Hematopoietic multipotent progenitor cell treated with erythropoietin and hydrocortisone succinate and interleukin-3 and kit ligand, for 15 days (in vitro differentiated cells): ENCODE measurements at regions not wholly inside any gene's neighbourhood (a gene's known extent, or its start where the extent isn't known, plus 50 kb on each side); places are given as distances from the start of the nearest gene placed in this dataset.

Source experiments
- DNase-seq: peaks from one replicate; pipeline ENCODE4 v3.0.0-alpha.2; 2015; ENCODE audit warnings: low spot score

DNA sequence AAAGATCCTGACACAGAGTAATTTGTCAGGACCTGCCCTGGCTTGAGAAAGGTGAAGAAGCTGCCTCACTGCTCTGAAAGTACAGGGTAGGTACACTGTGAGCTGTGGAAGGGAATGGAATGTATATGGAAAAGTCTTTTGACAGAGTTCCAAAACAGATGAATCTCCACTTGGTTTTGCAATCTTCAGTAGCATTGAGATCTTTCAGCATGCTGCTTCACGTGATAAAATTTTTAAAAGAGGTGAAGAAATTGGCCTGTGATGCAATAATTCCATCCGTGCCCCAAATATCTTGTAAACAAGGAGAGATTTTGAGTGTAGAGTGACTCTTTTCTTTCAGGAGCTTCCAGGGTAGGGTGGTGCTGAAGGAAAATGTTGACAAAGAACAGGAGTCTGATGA lies 123.1 kb downstream of the OSR1 start:
- DNase-seq = no peak

DNA sequence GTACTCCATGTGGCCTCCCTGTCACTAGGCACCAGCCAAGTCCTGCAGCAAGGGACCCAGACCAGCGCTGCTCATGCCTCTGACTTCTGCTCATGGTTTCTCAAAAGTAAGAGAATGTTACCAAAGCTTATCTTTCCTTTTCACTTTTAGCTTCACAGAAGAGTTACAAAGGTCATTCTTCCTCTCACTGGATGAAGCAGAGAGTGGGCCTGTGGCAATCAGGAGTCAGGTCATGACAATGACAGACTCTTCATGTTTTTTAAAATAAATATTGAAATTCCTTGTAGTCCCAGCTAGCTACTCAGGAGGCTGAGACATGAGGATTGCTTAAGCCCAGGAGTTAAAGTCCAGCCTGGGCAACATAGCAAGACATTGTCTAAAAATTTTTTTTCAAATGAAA lies 126.1 kb downstream of the OSR1 start:
- DNase-seq = no peak

DNA sequence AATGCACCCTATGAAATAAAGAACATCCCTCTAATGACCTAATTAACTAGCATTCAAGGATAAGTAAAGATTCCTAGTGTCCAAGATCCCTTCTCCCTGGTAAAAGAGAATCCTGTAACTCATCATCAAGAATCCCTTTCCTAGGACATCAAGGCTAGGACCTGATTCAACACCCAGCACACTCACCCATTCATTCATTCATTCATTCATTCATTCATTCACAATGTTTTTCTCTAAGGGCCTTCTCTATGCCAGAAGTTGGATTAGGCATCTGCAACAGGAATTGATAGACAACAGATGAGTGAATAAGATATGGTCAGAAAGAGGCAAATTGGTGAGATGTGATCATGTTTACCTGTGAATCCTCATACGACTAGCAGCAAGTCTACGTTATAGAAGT lies 126.8 kb downstream of the OSR1 start:
- no peak for DNase-seq

DNA sequence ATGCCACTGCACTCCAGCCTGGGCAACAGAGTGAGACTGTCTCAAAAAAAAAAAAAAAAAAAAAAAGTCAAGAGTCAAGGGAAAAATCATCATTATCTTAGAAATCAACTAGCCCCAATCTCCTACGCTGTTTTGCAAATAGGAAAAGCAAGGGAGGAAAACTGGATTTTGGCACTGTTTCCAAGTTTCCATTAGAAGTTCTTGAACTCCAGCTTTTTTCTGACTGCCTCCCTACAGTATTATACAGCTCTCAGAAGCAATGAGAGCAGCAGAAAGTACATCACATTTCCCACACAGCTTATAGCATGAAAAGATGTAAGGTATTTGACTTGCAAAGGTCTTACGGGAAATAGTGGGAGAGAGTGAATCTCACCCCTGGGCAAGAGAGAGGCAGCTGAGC lies 127.8 kb downstream of the OSR1 start:
- DNase-seq = no peak

DNA sequence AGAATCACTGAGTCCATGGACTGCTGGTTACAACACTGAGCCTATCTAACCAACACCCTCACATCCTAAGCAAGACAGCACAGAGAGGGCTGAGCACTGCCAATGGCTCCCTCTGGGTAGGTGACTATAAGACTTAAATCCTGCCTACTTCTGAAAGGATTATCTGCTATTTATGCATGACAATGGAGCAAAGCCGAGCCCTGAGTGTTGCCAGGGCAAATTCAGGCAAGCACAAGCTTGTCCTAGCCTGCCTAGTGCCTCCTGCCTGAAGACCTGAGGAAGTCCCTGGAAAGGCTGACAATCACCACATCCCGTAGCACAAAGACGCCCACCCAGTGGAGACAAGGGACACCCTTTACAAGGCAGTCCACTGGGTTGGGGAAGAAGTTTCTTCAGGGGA lies 129.7 kb downstream of the OSR1 start:
- DNase-seq = no peak

DNA sequence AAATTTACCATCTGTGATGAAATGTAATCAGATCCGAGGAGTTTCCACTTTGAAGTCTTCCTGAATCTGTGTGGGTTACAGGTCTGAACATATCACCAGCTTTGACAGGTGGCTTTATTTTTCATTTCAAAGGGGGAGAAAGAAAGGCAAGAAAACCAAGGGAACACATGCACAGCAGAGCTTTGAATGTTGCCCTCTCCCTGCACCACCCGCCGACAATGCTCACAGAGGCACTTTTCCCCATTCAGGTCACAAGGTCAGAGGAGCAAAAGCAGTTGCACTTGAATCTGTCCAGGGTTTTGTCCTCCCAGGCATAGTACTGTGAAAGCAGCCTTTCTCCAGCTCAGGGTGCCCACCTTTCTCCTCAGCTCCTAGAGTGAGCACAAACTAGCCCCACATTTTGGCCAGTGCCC lies 130.2 kb downstream of the OSR1 start:
- DNase-seq = no peak

DNA sequence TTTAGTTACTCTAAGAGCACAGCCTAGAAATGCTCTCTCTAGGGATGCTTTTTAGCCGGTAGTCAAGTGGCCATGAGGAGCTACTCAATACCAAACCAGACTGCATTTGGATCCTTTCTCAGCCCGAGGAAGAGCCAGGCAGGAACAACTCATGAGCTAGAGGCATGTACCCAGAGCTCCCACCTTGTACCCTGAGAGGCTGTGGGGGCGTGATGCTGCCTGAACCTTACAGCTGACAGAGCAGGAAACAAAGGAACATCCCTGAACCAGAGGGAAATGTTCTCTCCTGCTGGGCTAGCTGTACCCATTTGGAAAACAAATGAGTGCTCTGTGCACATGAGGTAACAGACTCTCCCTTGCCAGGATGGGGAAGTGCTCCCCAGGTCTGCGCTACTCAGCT lies 131.6 kb downstream of the OSR1 start:
- DNase-seq = no peak

DNA sequence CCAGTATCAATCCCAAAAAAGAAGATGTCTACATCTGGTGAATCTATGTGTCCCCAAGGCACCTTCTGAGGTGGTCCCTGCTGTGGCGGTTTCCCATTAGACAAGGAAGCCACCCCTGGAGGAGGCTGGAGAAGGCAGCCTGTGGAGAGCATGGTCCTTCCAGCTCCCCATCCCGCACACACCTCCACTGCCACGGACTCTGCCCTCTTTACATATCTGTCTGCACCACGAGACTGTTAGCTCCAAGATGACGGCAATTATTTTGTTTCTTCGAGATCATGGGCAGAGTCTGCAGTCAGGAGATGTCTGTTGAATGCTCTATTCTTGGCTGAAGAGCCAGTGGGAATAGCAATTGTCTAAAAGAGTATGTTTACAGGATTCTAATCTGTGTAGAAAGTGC lies 132.0 kb downstream of the OSR1 start:
- no peak for DNase-seq

DNA sequence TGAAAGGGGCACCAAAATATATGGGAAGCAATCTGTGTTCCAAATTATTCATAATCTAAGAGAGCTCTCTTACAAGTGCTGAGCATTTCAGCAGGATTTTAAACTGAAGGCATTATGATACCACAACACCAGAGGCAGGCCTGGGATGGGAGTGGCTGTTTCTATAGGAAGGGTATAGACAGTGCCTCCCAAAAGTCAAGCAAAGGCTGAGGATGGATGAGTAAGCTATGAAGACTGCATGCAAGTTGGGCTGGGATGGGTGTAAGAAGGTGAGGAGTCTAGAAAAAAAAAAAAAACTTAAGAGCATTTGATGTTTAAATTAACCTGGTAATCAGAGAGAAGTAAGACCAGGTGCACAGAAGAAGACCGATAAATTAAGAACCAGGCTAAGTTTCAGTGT lies 132.5 kb downstream of the OSR1 start:
- no peak for DNase-seq

DNA sequence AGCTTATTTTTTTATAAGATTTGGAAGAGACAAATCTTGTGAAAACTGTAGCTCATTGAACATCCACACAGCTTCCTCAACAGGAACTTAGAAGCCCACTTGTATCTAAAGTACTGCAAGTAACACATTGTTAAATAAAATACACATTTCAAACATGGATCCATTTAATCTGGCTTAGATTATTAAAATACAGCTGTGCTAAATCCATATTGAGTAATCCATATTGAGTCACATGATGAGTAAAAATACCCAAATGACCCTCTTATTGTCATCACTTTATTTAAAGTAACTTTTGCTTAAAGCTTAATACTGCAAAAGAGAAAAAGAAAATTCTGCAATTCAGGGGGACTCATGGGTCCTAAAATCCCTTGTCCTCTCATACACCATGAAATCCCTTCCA lies 133.3 kb downstream of the OSR1 start:
- DNase-seq = no peak

DNA sequence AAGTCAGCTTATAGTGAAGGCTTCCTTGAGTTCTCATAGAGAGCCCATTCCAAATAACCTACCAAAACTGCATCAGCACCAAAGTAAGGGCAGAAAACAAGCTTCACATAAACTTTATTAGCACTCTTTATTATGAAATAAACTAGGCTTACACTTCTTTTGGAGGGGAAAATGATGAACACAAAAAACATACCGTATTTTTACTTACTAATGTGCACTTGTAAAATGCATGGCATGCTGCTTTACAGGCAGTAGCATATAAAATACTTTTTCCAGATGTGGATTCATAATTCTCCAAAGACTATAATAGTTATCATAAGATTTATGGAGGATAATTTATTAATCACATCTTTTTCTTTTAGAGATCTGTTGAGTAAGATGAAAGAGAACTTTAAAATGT lies 133.9 kb downstream of the OSR1 start:
- DNase-seq = no peak

DNA sequence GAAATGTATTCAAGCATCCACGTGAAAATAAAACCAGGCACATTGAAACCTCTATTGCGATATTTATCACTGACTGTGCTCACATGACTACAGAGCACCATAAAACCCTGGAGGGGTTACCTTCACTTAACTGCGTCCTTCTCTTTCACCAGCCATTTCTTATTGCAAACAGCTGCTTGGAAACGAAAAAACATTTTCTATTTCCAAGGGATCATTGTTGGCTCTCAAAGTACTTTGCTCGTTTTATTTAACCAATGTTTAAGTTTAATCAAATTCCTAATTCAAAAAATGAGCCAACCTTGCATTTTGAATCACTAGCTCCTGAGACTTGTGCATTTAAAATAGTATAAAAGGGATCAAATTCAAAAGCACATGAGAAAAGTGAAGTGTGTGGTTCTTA lies 134.4 kb downstream of the OSR1 start:
- DNase-seq = no peak

DNA sequence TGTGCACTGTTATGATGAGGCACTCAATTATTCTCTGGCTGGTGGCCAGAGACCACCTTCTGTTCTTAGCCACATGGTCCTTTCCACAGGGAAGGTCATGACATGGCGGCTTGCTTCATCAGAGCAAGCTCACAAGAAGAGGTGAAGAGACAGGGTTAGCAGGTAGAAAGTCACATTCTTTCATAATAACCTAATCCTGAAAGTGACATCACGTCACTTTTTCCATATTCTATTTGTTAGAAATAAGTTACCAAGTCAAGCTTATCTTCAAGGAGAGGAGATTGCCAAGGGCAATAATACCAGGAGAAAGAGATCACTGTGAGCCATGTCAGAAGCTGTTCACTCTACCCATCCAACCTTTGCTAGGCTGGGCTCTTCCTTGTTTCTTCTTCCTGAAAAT lies 139.4 kb downstream of the OSR1 start:
- no peak for DNase-seq

DNA sequence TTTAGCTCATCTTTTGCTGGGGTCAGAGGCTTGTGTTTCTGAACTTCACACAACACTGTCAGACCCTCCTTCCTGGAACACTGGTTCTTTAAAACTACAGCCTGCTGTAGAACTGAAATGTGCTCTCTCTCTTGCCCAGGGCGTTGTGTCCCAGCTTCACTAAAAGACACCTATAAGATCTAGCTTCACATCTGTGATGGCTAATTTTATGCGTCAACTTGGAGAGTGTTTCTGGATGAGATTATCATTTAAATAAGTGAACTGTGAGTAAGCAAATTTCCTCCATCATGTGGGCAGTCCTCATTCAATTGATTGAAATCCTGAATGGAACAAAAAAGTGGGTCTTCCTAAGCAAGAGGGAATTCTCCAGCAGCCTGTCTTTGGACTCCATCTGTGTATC lies 140.3 kb downstream of the OSR1 start:
- no peak for DNase-seq

DNA sequence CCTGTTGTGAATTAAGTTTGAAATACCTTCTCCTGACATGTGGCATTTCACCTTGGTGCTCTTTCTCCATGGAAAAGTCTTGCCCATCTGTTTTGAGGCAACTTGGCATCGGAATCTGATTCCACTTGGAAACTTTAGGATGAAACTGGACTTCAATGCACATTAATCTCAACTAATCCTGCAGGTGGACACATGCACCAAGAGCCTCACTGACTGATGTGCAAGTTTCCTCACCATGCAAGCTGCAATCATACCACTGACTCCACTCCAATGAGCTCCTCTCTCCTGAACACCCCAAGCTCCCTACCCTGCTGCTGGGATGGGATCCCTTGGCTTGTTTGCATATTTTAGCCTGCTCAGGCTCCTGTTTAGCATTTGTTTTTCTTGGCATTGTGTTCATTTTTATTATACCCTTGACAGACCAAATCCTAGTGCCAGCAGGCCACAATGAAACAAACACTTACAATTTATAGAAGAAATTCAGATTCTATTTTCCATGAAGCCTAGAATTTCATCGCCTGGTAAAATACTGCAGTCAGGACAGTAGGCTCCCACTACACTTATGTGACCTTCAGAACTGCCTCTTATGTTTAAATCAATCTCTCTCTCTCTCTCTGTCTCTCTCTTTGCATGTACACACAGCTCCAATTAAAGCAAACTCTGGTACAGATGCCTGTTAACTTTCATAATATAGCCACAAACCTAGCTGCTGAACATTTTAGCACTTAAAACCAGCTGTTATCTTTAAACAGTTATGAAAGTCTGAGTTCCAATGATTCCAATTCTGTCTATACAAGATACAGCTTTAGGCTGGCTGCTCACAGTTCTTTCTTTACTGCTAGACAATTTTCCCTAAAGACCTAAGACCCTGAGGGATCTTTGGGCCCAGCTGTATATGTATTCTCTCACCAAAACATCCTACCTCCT lies 141.5 kb downstream of the OSR1 start:
- DNase-seq = no peak

DNA sequence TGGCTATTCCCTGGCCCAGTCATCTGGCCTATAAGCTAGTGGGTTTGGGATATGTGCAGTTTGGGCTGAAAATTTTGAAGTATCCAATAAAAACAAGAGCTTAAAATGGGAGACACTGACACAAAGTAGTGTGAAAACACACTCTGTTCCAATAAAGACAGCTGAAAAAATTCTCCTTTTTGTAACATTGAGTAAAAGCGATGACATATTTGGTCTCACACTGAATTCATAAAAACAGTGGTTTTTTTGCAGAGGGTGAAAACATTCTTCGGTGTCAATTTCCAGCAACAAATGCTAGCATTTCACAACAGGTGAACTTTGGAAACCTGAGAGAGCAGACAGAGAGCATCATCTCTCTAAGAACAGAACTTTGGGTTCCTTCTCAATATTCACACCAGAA lies 142.2 kb downstream of the OSR1 start:
- no peak for DNase-seq

DNA sequence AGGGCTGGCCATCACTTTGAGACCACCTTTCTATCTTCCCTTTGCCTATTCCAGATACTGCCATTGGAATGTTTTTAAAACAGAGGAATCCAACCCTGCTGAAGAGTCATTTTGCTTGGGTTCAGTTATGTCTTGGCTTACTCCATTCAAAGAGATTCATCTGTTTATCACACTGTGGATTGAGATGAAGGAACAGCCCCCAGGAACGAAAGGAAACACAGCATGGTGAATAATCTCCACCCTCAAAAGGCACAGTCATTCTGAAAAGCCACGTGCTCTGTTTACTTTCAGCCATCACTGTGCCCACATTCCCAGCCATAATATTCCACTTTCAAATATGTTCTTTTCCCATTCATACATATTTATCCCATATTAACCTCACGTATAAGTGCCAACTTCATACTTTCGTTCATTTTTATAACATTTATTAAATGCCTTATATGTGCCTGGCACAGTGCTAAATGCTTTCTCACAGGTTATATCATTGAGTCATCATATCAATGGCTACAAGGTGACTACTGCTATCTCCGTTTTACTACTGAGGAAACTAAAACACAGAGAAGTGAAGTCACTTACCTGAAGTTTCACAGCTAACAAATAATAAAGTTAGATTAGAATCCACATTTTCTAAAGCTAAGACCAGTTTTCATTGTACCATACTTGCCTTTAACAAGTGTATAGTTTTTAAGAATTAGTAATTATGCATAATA lies 143.6 kb downstream of the OSR1 start:
- no peak for DNase-seq

DNA sequence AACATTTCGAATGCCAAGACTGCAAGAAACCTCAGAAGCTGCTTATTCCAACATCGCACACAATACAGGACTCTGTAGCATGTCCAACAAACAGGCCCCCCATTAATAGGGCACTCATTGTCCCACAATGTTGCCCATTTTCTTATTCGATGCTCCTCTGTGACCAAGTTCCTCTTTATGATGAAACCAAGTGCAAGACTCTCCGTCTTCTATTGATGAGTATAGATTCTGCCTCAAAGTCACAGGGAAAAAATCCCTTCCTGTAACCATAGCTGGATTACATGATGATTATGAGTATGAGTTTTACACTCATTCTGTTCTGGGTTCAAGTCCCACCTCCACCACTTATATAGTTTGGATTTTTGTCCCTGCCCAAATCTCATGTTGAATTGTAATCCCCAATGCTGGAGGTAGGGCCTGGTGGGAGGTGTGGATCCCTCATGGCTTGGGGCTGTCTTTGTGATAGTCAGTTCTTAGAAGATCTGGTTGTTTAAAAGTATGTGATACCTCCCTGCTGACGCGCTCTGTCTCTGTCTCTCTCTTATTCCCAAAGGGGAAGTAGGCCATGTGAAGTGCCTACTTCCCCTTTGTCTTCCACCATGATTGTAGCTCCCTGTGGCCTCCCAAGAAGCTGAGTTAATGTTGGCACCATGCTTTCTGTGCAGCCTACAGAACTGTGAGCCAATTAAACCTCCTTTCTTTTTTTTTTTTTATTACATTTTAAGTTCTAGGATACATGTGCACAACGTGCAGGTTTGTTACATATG lies 148.7 kb downstream of the OSR1 start:
- no peak for DNase-seq

DNA sequence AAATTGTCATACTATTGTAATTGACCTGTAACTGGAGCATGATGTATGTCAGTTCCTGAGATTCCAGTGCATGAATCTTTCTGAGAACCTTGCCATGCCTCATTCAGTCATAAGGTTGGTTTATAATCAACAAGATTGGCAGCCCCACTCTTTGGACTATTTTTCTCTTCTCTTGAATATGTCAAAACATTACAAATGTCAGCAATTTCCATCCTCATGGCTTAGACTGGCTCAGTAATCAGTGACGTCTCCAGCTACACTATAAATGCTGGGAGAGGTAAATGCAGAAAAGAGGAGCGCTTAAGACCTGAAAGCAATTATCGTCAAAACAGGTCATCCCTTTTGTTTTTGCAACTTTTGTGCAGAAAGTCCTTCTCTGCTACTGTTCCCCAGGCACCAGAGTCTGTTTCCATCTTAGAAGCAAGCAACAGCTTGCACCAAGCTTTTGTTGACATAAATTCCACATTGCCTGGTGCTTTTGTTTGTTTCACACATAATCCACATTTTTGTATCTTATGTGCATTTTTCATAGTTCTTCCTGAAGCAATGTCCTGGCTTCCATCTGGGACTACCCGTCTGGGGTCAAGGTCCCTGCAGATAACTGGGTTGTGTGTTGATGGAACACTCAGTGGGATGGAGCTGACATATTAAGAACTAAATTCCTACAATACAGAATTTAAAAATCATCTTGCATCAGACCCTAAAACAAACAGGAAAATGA lies 149.8 kb downstream of the OSR1 start:
- DNase-seq = no peak

DNA sequence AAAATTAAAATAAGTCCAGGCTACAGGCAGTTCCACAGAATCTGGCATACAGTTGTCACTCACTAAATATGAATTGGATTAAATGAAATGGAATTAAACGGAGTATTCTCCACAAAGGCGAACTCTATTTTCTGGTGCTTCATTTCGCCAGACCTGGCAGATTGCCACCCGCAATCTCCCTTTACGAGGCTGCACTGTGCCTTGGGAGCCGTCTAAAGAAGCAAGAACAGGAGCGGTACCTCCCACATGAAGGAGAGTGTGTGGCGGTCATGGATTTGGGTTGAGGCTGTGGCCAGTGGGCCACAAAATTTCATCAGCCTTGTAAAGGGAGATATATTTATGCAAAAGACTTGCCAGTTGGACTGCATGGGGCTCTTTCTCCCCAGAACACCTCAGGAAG lies 151.0 kb downstream of the OSR1 start:
- no peak for DNase-seq

DNA sequence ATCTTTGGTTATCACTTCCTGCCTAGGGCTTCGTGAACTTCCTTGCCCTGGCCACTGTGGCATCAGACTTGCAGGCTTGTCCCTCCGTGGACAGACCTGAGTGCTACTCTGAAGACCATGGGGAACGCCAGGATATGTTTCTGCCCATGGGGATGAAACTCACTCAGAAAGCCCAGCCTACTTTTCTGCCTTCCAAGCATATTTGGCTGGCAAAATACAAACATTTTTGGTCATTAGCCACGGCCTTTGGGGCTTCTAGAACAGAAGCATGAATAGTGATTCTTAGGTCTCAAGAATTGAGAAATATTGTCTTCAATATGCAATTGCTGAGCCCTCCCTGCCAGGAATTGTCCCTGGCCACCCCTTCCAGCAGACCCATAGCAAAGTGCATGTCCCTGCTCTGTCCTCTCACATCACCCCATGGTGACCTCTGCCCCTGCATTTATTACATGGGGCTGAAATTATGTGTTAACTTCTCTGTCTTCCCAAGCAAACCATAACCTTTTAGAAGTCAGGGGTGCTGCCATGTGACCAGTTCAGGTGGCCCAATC lies 152.4 kb downstream of the OSR1 start:
- no peak for DNase-seq

DNA sequence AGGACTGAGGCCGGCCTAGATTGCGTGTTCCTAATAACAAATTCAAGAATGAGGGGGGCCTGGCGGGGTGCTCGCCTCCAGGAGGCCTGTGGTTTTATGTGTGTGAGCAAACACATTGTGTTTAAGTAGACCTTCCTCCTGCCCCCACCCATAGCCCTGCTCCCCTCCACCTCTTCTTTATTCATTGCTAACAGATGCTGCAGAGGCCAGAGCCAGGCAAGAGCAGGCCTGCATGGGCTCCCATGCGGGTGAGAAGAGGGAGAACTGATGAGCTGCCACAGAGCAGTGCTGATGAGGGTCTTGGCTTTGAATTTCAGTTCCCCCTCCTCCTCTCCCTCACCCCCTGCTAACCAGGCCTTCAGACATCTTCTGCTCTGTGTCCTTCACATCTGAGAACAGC lies 154.6 kb downstream of the OSR1 start:
- no peak for DNase-seq
